ENCODE measurements at regions not wholly inside any gene's neighbourhood (a gene's known extent, or its start where the extent isn't known, plus 50 kb on each side); places are given as distances from the start of the nearest gene placed in this dataset.

DNA sequence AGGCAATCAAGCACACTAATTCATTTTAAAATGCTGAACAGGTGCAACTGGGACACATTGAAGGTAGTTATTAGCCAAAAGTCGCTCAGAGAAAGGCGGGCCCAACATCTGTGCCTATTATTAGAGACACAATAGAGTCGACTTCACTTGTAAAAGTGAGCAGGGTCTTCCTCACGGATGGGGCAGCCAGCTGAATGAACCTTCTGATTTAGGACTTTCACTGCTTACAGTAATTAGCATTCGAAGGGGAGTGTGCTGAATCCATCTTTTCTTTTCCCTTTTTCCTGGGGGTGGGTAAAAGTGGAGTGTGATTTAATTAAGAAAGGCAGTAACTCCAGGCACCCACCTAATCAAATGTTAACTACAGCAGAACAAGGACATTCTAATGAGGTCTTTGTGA lies 677.7 kb downstream of the DCDC2C start:
- DNase-seq (ENCODE audit: low read depth) = no peak
- H3K4me3 ChIP-seq (ENCODE audit: low read depth, low read length) = no peak overlapping the region
- TF ChIP-seq, protein P1, sequence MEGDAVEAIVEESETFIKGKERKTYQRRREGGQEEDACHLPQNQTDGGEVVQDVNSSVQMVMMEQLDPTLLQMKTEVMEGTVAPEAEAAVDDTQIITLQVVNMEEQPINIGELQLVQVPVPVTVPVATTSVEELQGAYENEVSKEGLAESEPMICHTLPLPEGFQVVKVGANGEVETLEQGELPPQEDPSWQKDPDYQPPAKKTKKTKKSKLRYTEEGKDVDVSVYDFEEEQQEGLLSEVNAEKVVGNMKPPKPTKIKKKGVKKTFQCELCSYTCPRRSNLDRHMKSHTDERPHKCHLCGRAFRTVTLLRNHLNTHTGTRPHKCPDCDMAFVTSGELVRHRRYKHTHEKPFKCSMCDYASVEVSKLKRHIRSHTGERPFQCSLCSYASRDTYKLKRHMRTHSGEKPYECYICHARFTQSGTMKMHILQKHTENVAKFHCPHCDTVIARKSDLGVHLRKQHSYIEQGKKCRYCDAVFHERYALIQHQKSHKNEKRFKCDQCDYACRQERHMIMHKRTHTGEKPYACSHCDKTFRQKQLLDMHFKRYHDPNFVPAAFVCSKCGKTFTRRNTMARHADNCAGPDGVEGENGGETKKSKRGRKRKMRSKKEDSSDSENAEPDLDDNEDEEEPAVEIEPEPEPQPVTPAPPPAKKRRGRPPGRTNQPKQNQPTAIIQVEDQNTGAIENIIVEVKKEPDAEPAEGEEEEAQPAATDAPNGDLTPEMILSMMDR (conservative IDR thresholded peaks at IDR 0.05; ENCODE audit: low read depth, low read length) = no peak

GRCh38 chr2:4381773-4382172 lies 678.4 kb downstream of the DCDC2C start:
- TF ChIP-seq, protein P1 (conservative IDR thresholded peaks at IDR 0.05; ENCODE audit: low read depth, low read length) = no peak
- H3K4me3 ChIP-seq (ENCODE audit: low read depth, low read length) = no peak overlapping the region
- no peak for DNase-seq (ENCODE audit: low read depth)

GRCh38 chr2:4391013-4391412 lies 687.6 kb downstream of the DCDC2C start:
- TF ChIP-seq, protein P1 (conservative IDR thresholded peaks at IDR 0.05; ENCODE audit: low read depth, low read length) = no peak
- no peak for DNase-seq (ENCODE audit: low read depth)
- no peak overlapping the region for H3K4me3 ChIP-seq (ENCODE audit: low read depth, low read length)

DNA sequence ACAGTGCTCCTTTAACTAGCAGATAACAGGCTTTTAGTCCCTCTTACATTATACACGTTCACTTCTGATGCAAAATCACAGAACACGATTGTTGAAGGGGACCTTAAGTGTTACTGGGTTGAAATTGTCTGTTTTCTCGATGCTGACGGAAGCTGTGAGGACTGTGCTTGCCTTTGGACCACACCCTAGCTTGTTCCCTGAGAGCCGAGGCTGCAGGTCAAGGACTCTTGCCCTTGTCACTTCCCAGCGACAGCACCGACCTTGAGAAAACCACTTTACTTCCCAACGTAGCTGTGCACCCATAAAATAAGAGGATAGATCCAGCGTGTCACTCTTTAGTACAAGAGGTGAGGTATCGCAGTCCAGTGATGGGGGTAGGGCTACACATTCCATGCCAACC lies 701.0 kb downstream of the DCDC2C start:
- no peak for DNase-seq (ENCODE audit: low read depth)
- TF ChIP-seq, protein P1 (conservative IDR thresholded peaks at IDR 0.05; ENCODE audit: low read depth, low read length) = no peak
- no peak overlapping the region for H3K4me3 ChIP-seq (ENCODE audit: low read depth, low read length)

DNA sequence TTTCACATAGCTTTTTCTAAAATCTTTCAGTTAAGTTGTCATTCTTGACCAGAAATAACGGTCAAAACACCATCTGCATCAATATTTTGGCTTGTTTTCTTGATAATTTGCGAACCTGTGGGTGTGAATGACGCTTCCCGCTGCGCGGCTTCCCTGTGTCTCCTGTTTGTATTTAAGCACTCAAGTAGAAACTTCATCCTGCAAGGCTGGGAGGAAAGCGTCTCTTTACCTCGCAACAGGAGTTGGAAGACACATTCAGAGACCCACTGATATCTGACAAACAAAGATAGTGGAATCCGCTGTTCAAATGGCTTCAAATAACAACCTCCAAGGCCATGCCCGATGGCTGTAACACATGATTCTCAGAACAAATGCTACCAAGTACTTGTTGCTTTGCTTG lies 704.9 kb downstream of the DCDC2C start:
- no peak overlapping the region for H3K4me3 ChIP-seq (ENCODE audit: low read depth, low read length)
- TF ChIP-seq, protein P1 (conservative IDR thresholded peaks at IDR 0.05; ENCODE audit: low read depth, low read length) = no peak
- DNase-seq (ENCODE audit: low read depth) = no peak

DNA sequence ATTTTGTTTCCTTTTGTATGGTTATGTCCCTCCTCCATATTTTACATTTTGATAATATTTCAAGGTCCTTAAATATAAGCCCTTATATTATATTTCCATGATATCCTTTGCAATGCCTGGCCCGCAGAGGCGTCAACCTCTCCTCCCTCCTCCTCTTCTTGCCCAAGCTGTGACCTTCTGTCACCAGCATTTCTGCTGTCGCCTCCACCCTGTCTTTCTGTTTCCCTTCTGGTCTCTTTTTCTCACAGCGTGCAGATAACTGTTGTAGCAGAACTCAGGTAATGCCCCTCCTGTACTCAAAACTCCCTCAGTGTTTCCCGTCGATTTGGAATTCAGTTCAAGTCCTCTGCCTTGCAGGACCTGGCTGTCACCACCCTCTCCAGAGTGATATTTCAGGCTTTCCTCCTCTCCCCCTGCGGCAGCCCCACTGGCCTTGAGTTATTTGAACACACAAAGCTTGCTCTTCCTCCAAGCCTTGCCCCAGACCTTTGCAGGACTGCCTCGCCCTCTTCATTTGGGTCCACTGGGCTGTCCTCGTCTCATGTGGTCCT lies 709.3 kb downstream of the DCDC2C start:
- no peak for DNase-seq (ENCODE audit: low read depth)
- TF ChIP-seq, protein P1 (conservative IDR thresholded peaks at IDR 0.05; ENCODE audit: low read depth, low read length) = no peak

DNA sequence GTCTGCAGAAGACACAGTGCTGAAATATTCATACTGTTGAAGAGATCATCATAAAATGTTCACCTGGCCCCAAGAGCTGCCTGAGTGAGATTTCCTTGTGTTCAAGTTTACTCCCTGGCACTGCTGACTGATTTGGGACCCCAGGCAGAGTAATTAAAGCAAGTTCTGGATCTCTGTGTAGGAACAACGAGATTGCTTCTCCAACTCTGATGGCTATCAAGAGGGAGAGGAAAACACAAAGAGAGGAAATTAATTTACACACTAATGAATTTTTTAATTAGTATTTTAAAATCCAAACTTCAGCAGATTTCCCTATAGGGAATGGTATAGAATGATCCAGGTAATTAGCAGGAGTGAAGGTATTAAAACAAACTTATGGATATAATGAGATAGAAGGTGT lies 711.8 kb downstream of the DCDC2C start:
- TF ChIP-seq, protein P1 (conservative IDR thresholded peaks at IDR 0.05; ENCODE audit: low read depth, low read length) = no peak
- DNase-seq (ENCODE audit: low read depth) = no peak
- H3K4me3 ChIP-seq (ENCODE audit: low read depth, low read length) = no peak overlapping the region

More for the DNA sequence above, 709.3 kb downstream of the DCDC2C start:
- no peak overlapping the region for H3K4me3 ChIP-seq (ENCODE audit: low read depth, low read length)

Data from choroid plexus epithelial cell (primary cell).